ENCODE measurements at regions not wholly inside any gene's neighbourhood (a gene's known extent, or its start where the extent isn't known, plus 50 kb on each side); places are given as distances from the start of the nearest gene placed in this dataset.
"Not testable (repeated sequence)": the region's sequence is repeated elsewhere in the genome, so short reads cannot be mapped to it uniquely, and the experiment has no call there.

DNA sequence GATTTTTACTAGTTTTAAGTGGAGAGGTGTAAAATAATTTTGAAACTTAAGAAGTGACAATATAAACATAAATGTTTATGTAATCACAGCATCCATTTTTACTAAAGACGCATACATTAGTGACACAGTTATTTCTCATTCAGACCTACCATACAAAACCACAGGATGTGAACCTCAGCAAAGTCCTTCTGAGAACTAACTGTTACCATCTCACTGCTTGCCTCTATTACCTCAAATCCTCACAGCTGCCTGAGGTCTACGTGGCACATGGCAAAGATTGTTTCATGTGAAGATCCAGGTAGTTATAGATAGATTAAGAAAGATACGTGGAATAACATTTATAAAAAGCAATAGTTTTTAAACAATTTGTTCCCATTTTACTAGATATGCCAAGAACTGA lies 189.0 kb downstream of the SLITRK2 start:
- no peaks in the 10 kb centered on the region for H3K36me3 ChIP-seq
- TF ChIP-seq Cebpa-rat (IDR thresholded peaks at IDR 0.05), result no peak
- no peak overlapping the region for H3K4me3 ChIP-seq
- H3K4me1 ChIP-seq, result no peaks in the 10 kb centered on the region
- no peak overlapping the region for H3K27ac ChIP-seq
- no peak overlapping the region for H3K4me2 ChIP-seq
- no peaks in the 10 kb centered on the region for H3K9me3 ChIP-seq (replicated peaks in 1 of 11)
- H4K20me1 ChIP-seq, result no peaks in the 10 kb centered on the region
- no peak overlapping the region for H3K9ac ChIP-seq
- H3K27me3 ChIP-seq, result peaks cover 33 to 98% (median 85%) of the 10 kb centered on the region in 11 experiments

DNA sequence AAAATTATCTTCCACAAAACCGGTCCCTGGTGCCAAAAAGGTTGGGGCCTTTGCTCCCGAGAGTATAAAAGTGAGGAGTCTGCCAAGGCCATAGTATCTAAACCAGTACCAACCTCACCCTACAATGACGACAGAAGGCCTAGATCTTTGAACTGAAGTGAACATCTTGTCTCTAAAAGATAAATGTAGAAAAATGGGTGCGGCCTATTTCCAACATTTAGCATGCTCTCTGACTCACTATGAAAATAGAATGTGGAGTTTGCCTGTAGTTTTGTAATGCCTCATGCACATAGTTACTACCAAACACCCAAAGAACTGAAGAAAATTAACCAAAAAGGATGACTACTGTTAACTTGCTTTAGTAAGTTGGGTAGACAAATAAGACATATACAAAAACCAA lies 218.4 kb downstream of the SLITRK2 start:
- peaks cover 48 to 95% (median 90%) of the 10 kb centered on the region in 11 experiments for H3K27me3 ChIP-seq
- no peak for TF ChIP-seq Cebpa-rat (IDR thresholded peaks at IDR 0.05)
- H3K36me3 ChIP-seq, result no peaks in the 10 kb centered on the region
- no peak overlapping the region for H3K27ac ChIP-seq
- H4K20me1 ChIP-seq, result no peaks in the 10 kb centered on the region; a peak in 1 of 22 replicates
- H3K4me3 ChIP-seq, result no peak overlapping the region
- H3K9ac ChIP-seq, result no peak overlapping the region
- H3K4me2 ChIP-seq, result no peak overlapping the region
- no peaks in the 10 kb centered on the region for H3K4me1 ChIP-seq
- H3K9me3 ChIP-seq (replicated peaks in 1 of 11), result peaks cover 0 to 24% (median 9%) of the 10 kb centered on the region in 11 experiments; a peak in 10 of 22 replicates

DNA sequence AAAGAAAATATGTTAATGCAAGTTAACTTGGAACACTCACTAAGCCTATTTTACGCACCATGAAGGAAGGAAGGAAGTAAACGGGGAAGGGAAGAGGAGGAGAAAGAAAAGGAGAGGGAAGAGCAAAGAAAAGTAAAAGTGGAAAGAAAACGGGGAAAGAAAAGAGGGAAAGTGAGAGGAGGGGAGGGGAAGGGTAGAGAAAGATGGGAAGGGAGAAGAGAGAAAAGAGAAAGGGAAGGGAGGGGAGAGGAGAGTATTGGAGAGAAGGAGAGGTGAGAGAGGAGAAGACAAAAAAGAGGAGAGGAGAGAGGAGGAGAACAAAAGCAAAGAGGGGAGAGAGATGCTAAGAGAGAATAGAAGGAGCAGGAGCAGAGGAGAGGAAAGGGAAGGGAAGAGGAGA lies 224.1 kb downstream of the SLITRK2 start:
- Histone ChIP-seq H3K4me3 (no peak overlapping the region), H3K27ac (no peak overlapping the region), H3K9me3 (replicated peaks in 1 of 11) (peaks cover 0 to 28% (median 22%) of the 10 kb centered on the region in 11 experiments; a peak in 15 of 22 replicates), H3K27me3 (peaks cover 37 to 91% (median 81%) of the 10 kb centered on the region in 11 experiments; a peak in 21 of 22 replicates), H3K9ac (no peak overlapping the region), H3K4me2 (no peak overlapping the region), H4K20me1 (no peaks in the 10 kb centered on the region; a peak in 1 of 22 replicates), H3K36me3 (no peaks in the 10 kb centered on the region), H3K4me1 (no peaks in the 10 kb centered on the region)
- TF ChIP-seq Cebpa-rat (IDR thresholded peaks at IDR 0.05), result no peak

DNA sequence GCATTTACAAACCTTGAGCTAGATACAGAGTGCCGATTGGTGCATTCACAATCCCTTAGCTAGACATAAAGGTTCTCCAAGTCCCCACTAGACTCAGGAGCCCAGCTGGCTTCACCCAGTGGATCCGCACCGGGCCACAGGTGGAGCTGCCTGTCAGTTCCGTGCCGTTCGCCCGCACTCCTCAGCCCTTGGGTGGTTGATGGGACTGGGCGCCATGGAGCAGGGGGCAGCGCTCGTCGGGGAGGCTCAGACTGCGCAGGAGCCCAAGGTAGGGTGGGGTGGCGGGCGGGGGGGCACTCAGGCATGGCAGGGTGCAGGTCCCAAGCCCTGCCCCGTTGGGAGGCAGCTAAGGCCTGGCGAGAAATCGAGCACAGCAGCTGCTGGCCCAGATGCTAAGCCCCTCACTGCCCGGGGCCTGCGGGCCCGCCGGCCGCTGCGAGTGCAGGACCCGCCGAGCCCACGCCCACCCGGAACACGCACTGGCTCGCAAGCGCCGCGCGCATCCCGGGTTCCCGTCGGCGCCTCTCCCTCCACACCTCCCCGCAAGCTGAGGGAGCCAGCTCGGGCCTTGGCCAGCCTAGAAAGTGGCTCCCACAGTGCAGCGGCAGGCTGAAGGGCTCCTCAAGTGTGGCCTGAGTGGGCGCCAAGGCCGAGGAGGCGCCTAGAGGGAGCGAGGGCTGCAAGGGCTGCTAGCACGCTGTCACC lies 228.5 kb downstream of the SLITRK2 start:
- H3K9ac ChIP-seq, H3K4me1 ChIP-seq, H4K20me1 ChIP-seq, H3K27ac ChIP-seq, H3K4me3 ChIP-seq, H3K36me3 ChIP-seq, H3K4me2 ChIP-seq: not testable (repeated sequence)
- H3K9me3 ChIP-seq (replicated peaks in 1 of 11), result peaks cover 0 to 20% (median 12%) of the 10 kb centered on the region in 11 experiments; a peak in 13 of 22 replicates
- peaks cover 32 to 87% (median 74%) of the 10 kb centered on the region in 11 experiments for H3K27me3 ChIP-seq

DNA sequence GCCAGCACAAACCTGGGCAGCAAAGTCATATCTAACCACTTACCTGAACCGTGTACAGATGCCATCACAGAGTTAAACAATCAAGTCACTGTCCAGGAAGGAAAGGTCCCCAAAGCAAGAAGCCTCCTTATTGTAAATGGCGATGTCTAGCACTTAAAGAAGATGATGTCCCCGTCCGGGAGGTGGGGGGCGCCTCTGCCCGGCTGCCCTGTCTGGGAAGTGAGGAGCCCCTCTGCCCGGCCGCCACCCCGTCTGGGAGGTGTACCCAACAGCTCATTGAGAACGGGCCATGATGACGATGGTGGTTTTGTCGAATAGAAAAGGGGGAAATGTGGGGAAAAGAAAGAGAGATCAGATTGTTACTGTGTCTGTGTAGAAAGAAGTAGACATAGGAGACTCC lies 231.9 kb downstream of the SLITRK2 start:
- H3K36me3 ChIP-seq, H3K4me2 ChIP-seq, H4K20me1 ChIP-seq, H3K4me1 ChIP-seq, H3K27ac ChIP-seq, H3K4me3 ChIP-seq, H3K9ac ChIP-seq: not testable (repeated sequence)
- peaks cover 48 to 91% (median 83%) of the 10 kb centered on the region in 11 experiments for H3K27me3 ChIP-seq
- H3K9me3 ChIP-seq (replicated peaks in 1 of 11), result peaks cover 0 to 20% (median 12%) of the 10 kb centered on the region in 11 experiments; a peak in 13 of 22 replicates

DNA sequence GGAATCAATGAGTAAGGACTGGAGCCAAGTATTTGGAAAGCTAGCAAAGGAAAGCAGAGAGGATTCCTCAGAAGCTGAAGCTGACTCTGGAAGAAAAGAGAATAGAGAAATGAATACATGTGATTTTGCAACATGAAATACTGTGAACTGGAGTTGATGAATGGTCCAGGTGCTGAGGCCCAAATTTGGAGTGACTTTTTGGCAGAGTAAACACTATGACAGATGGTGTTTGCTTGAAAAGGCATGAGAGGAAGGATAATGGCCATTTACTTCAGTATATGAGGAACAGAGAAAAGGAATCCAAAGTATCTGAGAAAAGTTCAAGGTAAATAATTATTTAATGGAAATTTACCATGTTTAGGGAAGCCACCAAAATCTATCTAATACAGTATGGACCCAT lies 236.7 kb downstream of the SLITRK2 start:
- Histone ChIP-seq H3K27me3 (peaks cover 76 to 97% (median 94%) of the 10 kb centered on the region in 11 experiments), H4K20me1 (no peaks in the 10 kb centered on the region; a peak in 1 of 22 replicates), H3K4me3 (no peak overlapping the region), H3K4me1 (peaks cover 0 to 22% (median 7%) of the 10 kb centered on the region in 10 experiments; a peak in 8 of 20 replicates), H3K36me3 (no peaks in the 10 kb centered on the region), H3K4me2 (no peak overlapping the region), H3K27ac (no peak overlapping the region), H3K9me3 (replicated peaks in 1 of 11) (peaks cover 0 to 3% (median 2%) of the 10 kb centered on the region in 11 experiments; a peak in 3 of 22 replicates), H3K9ac (no peak overlapping the region)
- TF ChIP-seq Cebpa-rat (IDR thresholded peaks at IDR 0.05), result no peak

DNA sequence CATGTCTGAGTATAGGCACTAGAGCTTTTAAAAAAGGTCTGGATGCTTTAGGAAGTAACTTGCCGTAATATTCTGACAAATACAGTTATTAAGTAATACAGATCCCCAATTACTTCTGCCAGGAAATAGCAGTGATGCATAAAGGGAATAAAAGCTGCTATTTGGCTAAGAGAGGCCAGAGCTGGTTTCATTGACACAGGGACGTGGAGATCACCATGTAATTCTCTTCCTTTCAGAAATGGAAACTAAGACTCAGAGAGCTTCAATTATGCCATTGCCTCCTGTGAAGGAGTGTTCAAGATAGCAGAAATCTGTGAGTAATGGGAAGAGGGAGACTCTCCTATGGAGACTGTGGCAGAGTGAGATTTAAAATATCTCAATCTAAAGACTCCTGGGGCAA lies 238.1 kb downstream of the SLITRK2 start:
- H3K4me2 ChIP-seq, result peak overlapping the region in 8 of 11 experiments; percentile 0 to 32 (median 12); a peak in 5 of 22 replicates
- no peaks in the 10 kb centered on the region for H3K36me3 ChIP-seq
- H3K27me3 ChIP-seq, result peaks cover 81 to 100% (median 97%) of the 10 kb centered on the region in 11 experiments

DNA sequence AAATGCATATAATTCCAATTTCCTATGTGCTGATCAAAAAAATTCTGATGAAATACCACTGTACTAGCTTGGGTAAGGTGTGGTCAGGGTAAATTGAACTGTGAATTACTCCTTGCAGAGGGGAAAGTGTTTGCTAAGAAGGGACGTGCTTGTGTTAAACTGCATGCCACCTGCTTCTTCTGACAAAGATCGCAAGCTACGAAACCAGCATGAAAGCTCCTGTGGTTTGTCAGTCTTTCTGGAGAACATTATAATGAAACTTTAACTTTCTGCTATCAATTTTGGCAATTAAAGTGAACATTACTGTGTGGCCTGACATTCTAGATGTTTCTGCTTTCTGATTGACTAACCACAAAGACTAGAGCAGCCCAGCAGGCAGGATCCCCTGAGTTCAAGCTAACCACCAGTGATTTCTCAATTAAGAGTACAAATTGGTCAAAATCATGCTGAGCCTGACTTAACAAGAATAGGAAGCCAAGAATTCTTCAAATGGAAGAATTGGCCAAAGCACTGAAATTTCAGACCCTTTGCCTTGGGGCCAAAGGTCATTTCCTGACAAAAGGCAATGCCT lies 239.0 kb downstream of the SLITRK2 start:
- H3K27ac ChIP-seq, result no peak overlapping the region
- H3K27me3 ChIP-seq, result peaks cover 80 to 100% (median 98%) of the 10 kb centered on the region in 11 experiments

More for the DNA sequence above, 238.1 kb downstream of the SLITRK2 start:
- H3K27ac ChIP-seq, result no peak overlapping the region
- H4K20me1 ChIP-seq, result no peaks in the 10 kb centered on the region; a peak in 1 of 22 replicates
- peaks cover 0 to 22% (median 7%) of the 10 kb centered on the region in 10 experiments; a peak in 8 of 20 replicates for H3K4me1 ChIP-seq
- H3K4me3 ChIP-seq, result no peak overlapping the region
- no peaks in the 10 kb centered on the region for H3K9me3 ChIP-seq (replicated peaks in 1 of 11)
- TF ChIP-seq Cebpa-rat (IDR thresholded peaks at IDR 0.05), result no peak
- no peak overlapping the region for H3K9ac ChIP-seq

DNA sequence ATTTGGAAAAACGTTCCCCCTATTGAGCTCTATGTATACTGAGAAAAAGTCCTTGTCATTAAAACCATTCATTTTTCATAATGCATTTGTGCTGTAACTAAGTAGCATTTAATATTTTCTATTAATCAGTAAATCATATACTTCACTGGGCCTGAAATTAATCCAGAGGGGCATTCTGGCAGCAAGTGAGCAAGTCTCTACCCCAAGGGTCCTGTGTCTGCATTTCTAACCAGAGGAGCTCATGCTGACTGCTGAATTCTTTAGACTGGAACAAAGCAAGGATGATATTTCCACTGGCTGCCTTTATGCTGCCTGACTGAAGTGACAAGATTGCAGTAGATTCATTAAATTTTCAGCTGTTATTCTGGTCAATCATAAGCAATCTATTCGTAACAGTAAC lies 246.5 kb downstream of the SLITRK2 start:
- Histone ChIP-seq H3K4me1 (0 out of 20 replicates have a peak, but pooled peaks cover 0 to 5% (median 0%) of the 10 kb centered on the region in 10 experiments), H3K9me3 (replicated peaks in 1 of 11) (no peaks in the 10 kb centered on the region), H4K20me1 (no peaks in the 10 kb centered on the region), H3K4me2 (no peak overlapping the region), H3K9ac (no peak overlapping the region), H3K4me3 (no peak overlapping the region), H3K27me3 (peaks cover 61 to 100% (median 96%) of the 10 kb centered on the region in 11 experiments), H3K36me3 (no peaks in the 10 kb centered on the region), H3K27ac (no peak overlapping the region)
- no peak for TF ChIP-seq Cebpa-rat (IDR thresholded peaks at IDR 0.05)

More for the DNA sequence above, 239.0 kb downstream of the SLITRK2 start:
- Histone ChIP-seq H4K20me1 (no peaks in the 10 kb centered on the region; a peak in 1 of 22 replicates), H3K4me1 (peaks cover 0 to 22% (median 7%) of the 10 kb centered on the region in 10 experiments; a peak in 8 of 20 replicates), H3K9me3 (replicated peaks in 1 of 11) (no peaks in the 10 kb centered on the region), H3K4me2 (no peak overlapping the region), H3K9ac (no peak overlapping the region), H3K4me3 (no peak overlapping the region), H3K36me3 (no peaks in the 10 kb centered on the region)
- TF ChIP-seq Cebpa-rat (IDR thresholded peaks at IDR 0.05), result no peak

All from BLaER1 treated with 17β-estradiol and CSF1 and Interleukin-3, amounts not matched to agents 10 nM and 100 nM (cell line).